Type B pancreatic cell (in vitro differentiated cells): ENCODE measurements at regions not wholly inside any gene's neighbourhood (a gene's known extent, or its start where the extent isn't known, plus 50 kb on each side); places are given as distances from the start of the nearest gene placed in this dataset.
"Not testable (repeated sequence)": the region's sequence is repeated elsewhere in the genome, so short reads cannot be mapped to it uniquely, and the experiment has no call there.

Source experiments
- DNase-seq: peaks from one replicate; pipeline ENCODE4 v3.0.0; 2021; ENCODE audit warnings: mixed read lengths; ENCODE audit not compliant: unreplicated experiment; ENCODE audit errors: extremely low spot score
- H3K27ac Mint-ChIP-seq: 2 replicates; pipeline ENCODE4 v1.8.0; 2021; ENCODE audit warnings: mild to moderate bottlenecking, mixed read lengths
- H3K27me3 Mint-ChIP-seq: 2 replicates; pipeline ENCODE4 v1.8.0; 2021; ENCODE audit warnings: mixed read lengths
- H3K36me3 Mint-ChIP-seq: 2 replicates; pipeline ENCODE4 v1.8.0; 2021; ENCODE audit warnings: mixed read lengths
- H3K4me1 Mint-ChIP-seq: one replicate; pipeline ENCODE4 v1.8.0; 2021; ENCODE audit warnings: mixed read lengths; ENCODE audit not compliant: unreplicated experiment
- H3K4me3 Mint-ChIP-seq: 2 replicates; pipeline ENCODE4 v1.8.0; 2021; ENCODE audit warnings: mild to moderate bottlenecking, mixed read lengths
- H3K9me3 Mint-ChIP-seq: 2 replicates; pipeline ENCODE4 v1.8.0; 2021; ENCODE audit warnings: mixed read lengths
- CTCF ChIP-seq: fragments of 200-600 bp; sonication (generic); conservative IDR thresholded peaks from 2 replicates; pipeline ENCODE4 v1.5.0; 2021; ENCODE audit warnings: antibody characterized with exemption, mild to moderate bottlenecking

DNA sequence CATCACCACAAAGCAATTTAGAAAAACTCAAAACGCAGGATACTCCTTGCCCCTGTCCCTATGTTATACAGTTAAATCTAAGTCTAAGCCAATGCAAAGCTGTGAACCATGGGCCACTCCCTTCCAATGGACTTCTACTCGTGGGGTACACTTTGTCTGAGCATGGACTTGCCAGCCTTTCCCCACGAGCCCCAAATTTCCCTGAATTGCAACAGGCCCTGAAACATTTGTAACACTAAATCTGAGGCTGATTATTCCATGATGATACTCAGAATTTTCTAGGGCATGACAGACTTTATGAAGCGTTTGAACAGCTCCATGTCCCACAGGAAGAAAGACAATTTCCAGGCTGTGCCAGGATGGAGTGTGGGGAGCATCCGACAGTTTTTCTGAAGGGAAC, 189.6 kb downstream of the TXNL1 start:
- peaks cover 22% of the 10 kb centered on the region for H3K27me3 Mint-ChIP-seq

DNA sequence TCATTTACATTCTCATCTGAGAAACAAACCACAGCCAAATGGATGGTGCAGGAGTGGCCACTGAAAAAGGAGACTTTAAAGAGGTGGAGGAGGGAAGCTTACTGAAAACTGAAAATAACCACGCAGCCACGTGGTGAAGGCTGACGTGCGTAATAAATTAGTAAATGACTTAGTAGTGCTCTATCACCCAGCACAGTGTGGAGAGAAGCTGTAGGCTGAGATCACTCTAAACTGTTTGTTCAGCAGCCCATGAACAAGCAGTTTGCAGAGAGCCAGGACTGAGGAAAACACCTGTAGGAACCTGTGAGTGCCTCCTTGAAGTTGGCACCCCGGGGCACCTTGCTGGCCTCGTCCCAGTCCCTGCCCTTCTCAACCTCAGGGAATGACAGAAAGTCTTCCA, 193.0 kb downstream of the TXNL1 start:
- no peak for TF ChIP-seq CTCF
- H3K4me1 Mint-ChIP-seq, result no peaks in the 10 kb centered on the region
- no peak overlapping the region for H3K27ac Mint-ChIP-seq
- H3K4me3 Mint-ChIP-seq, result no peak overlapping the region
- H3K27me3 Mint-ChIP-seq, result peaks cover 22% of the 10 kb centered on the region
- no peaks in the 10 kb centered on the region for H3K36me3 Mint-ChIP-seq
- no peaks in the 10 kb centered on the region for H3K9me3 Mint-ChIP-seq
- DNase-seq, result no peak

More for the DNA sequence above, 189.6 kb downstream of the TXNL1 start:
- TF ChIP-seq CTCF, result no peak
- H3K27ac Mint-ChIP-seq, result no peak overlapping the region
- no peaks in the 10 kb centered on the region for H3K36me3 Mint-ChIP-seq
- no peaks in the 10 kb centered on the region for H3K4me1 Mint-ChIP-seq
- no peak for DNase-seq
- H3K9me3 Mint-ChIP-seq, result no peaks in the 10 kb centered on the region
- no peak overlapping the region for H3K4me3 Mint-ChIP-seq

GRCh38 chr18:56444201-56444600, 194.2 kb downstream of the TXNL1 start:
- Mint-ChIP-seq H3K9me3 (peaks cover 6% of the 10 kb centered on the region), H3K27me3 (peaks cover 19% of the 10 kb centered on the region), H3K4me1 (no peaks in the 10 kb centered on the region), H3K27ac (no peak overlapping the region), H3K36me3 (no peaks in the 10 kb centered on the region), H3K4me3 (no peak overlapping the region)
- no peak for TF ChIP-seq CTCF
- no peak for DNase-seq

DNA sequence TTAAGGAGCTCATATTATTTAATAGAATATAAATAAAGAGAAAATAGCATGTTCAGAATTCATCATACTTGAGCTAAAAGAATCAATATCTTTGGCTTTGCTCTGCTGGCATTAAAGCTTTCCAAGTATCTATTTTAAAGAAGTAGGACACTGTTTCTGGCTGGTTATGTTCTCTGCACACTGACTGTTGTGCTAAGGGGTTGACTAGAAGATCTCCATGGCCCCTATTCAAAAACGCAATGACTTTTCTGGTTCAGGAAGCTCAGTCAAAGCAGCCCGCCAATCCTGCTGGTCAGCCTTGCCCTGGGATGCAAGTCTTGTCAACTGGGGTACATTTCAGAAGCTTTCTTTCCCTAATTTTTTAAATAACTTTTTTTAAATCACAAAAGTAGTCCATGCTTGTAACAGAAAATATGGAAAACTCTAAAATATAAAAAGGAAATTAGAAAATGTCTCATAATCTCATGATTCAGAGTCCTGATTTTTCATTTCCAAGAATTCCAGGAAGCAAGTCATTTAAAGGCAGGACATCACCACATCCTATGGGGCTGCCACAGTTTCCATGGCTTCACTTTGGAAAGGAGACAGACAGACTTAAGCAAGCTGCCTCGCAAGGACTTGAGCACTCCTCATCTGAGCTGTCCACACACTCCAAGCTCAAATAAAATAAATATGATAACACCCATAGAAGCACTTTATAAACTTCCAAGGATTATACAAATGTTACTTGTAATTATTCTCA, 195.1 kb downstream of the TXNL1 start:
- DNase-seq, result no peak
- no peaks in the 10 kb centered on the region for H3K4me1 Mint-ChIP-seq
- no peaks in the 10 kb centered on the region for H3K36me3 Mint-ChIP-seq
- no peak overlapping the region for H3K4me3 Mint-ChIP-seq
- H3K27ac Mint-ChIP-seq, result no peak overlapping the region
- TF ChIP-seq CTCF, result no peak
- H3K9me3 Mint-ChIP-seq, result peaks cover 7% of the 10 kb centered on the region
- peaks cover 17% of the 10 kb centered on the region for H3K27me3 Mint-ChIP-seq

- not testable (repeated sequence) for H3K27me3 Mint-ChIP-seq, H3K4me3 Mint-ChIP-seq, H3K36me3 Mint-ChIP-seq, DNase-seq, H3K4me1 Mint-ChIP-seq, H3K27ac Mint-ChIP-seq, H3K9me3 Mint-ChIP-seq
Observed at GRCh38 chr18:56438480-56438879, 199.9 kb downstream of the TXNL1 start.

DNA sequence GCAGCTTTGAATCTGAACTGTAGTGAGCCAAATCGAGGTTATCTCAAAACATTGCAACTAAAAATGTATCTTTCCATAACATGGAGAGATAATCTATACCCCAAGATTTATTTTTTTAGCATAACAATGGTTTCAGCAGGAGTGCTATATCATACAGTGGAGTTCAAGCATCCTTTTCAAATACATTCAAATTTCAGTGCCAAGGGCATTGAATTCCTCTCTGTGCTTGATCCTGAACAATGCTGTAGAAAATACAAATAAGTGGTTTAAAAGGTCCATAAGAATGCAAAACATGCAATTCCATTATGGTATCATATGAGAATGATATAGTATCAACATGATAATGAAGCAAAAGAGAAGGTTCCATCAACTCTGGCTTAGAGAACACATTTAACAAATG, 201.7 kb downstream of the TXNL1 start:
- Mint-ChIP-seq H3K4me3 (no peak overlapping the region), H3K4me1 (no peaks in the 10 kb centered on the region), H3K36me3 (no peaks in the 10 kb centered on the region), H3K27me3 (no peaks in the 10 kb centered on the region), H3K27ac (no peak overlapping the region), H3K9me3 (peaks cover 7% of the 10 kb centered on the region)
- no peak for DNase-seq
- no peak for TF ChIP-seq CTCF
